Keratinocyte (primary cell): ENCODE measurements at regions not wholly inside any gene's neighbourhood (a gene's known extent, or its start where the extent isn't known, plus 50 kb on each side); places are given as distances from the start of the nearest gene placed in this dataset.

Experiments
- EZH2 ChIP-seq: IDR thresholded peaks from one replicate; pipeline ENCODE4 v1.6.1; 2012; ENCODE audit warnings: inconsistent platforms, mild to moderate bottlenecking, low read length, moderate library complexity
- TF ChIP-seq, protein P1 (sequence below), 3 experiments: IDR thresholded peaks in 1 of 3; conservative IDR thresholded peaks in 1 of 3; optimal IDR thresholded peaks in 1 of 3; 2 replicates in 2 of 3; 3 replicates in 1 of 3; pipeline versions ENCODE3 to v1.5.1; 2011; ENCODE audit warnings: low read length in 3 of 3, mild to moderate bottlenecking in 3 of 3, moderate library complexity in 2 of 3, control low read depth in 1 of 3, inconsistent platforms in 1 of 3; ENCODE audit not compliant: insufficient read depth in 2 of 3; ENCODE audit errors: extremely low read depth in 1 of 3

- TF ChIP-seq, protein P1, sequence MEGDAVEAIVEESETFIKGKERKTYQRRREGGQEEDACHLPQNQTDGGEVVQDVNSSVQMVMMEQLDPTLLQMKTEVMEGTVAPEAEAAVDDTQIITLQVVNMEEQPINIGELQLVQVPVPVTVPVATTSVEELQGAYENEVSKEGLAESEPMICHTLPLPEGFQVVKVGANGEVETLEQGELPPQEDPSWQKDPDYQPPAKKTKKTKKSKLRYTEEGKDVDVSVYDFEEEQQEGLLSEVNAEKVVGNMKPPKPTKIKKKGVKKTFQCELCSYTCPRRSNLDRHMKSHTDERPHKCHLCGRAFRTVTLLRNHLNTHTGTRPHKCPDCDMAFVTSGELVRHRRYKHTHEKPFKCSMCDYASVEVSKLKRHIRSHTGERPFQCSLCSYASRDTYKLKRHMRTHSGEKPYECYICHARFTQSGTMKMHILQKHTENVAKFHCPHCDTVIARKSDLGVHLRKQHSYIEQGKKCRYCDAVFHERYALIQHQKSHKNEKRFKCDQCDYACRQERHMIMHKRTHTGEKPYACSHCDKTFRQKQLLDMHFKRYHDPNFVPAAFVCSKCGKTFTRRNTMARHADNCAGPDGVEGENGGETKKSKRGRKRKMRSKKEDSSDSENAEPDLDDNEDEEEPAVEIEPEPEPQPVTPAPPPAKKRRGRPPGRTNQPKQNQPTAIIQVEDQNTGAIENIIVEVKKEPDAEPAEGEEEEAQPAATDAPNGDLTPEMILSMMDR (optimal IDR thresholded peaks at IDR 0.05 in 1 of 3, IDR thresholded peaks at IDR 0.05 in 1 of 3, conservative IDR thresholded peaks at IDR 0.05 in 1 of 3; ENCODE audit: extremely low read depth in 1 of 3, insufficient read depth in 2 of 3, low read length in 3 of 3): no peak
- TF ChIP-seq EZH2: no peak
Observed at GRCh38 chr3:177982034-177982433, 554.2 kb upstream of the KCNMB2 start.
